ENCODE measurements at regions not wholly inside any gene's neighbourhood (a gene's known extent, or its start where the extent isn't known, plus 50 kb on each side); places are given as distances from the start of the nearest gene placed in this dataset.

- Mint-ChIP-seq H3K9me3 (peaks cover 0 to 15% (median 2%) of the 10 kb centered on the region in 7 donors), H3K36me3 (no peaks in the 10 kb centered on the region), H3K4me3 (no peak overlapping the region), H3K27me3 (no peaks in the 10 kb centered on the region), H3K27ac (no peak overlapping the region), H3K4me1 (no peaks in the 10 kb centered on the region)
- no peak for ATAC-seq (ENCODE audit: low read depth in 2 of 2)
- DNase-seq, result no peak
Measured at GRCh38 chr1:81681601-81682266, 119.0 kb upstream of the ADGRL2 start.

GRCh38 chr1:81681114-81681513, 119.6 kb upstream of the ADGRL2 start:
- no peaks in the 10 kb centered on the region for H3K4me1 Mint-ChIP-seq
- peaks cover 0 to 9% (median 2%) of the 10 kb centered on the region in 7 donors for H3K9me3 Mint-ChIP-seq
- no peaks in the 10 kb centered on the region for H3K36me3 Mint-ChIP-seq
- DNase-seq, result no peak
- no peak for ATAC-seq (ENCODE audit: low read depth in 2 of 2)
- H3K4me3 Mint-ChIP-seq, result no peak overlapping the region
- no peak overlapping the region for H3K27ac Mint-ChIP-seq
- H3K27me3 Mint-ChIP-seq, result no peaks in the 10 kb centered on the region

GRCh38 chr1:81679942-81680341, 120.8 kb upstream of the ADGRL2 start:
- DNase-seq (no peak), ATAC-seq (ENCODE audit: low read depth in 2 of 2) (no peak)
- H3K27ac Mint-ChIP-seq, result no peak overlapping the region
- no peak overlapping the region for H3K4me3 Mint-ChIP-seq
- H3K36me3 Mint-ChIP-seq, result no peaks in the 10 kb centered on the region
- no peaks in the 10 kb centered on the region for H3K27me3 Mint-ChIP-seq
- peaks cover 0 to 9% (median 2%) of the 10 kb centered on the region in 7 donors for H3K9me3 Mint-ChIP-seq
- H3K4me1 Mint-ChIP-seq, result no peaks in the 10 kb centered on the region

- Mint-ChIP-seq H3K4me1 (no peaks in the 10 kb centered on the region), H3K4me3 (no peak overlapping the region), H3K27me3 (no peaks in the 10 kb centered on the region), H3K9me3 (peaks cover 0 to 5% (median 0%) of the 10 kb centered on the region in 7 donors), H3K27ac (peak overlapping the region in 1 of 6 donors; percentile 4), H3K36me3 (no peaks in the 10 kb centered on the region)
- ATAC-seq (ENCODE audit: low read depth in 2 of 2) (no peak), DNase-seq (no peak)
Measured at GRCh38 chr1:81678779-81679178, 122.0 kb upstream of the ADGRL2 start.

- peaks cover 0 to 5% (median 2%) of the 10 kb centered on the region in 7 donors for H3K9me3 Mint-ChIP-seq
- no peaks in the 10 kb centered on the region for H3K4me1 Mint-ChIP-seq
- no peak for ATAC-seq (ENCODE audit: low read depth in 2 of 2)
- H3K4me3 Mint-ChIP-seq, result no peak overlapping the region
- H3K36me3 Mint-ChIP-seq, result no peaks in the 10 kb centered on the region
- H3K27ac Mint-ChIP-seq, result no peak overlapping the region
- no peak for DNase-seq
- H3K27me3 Mint-ChIP-seq, result no peaks in the 10 kb centered on the region
Measured at GRCh38 chr1:81672766-81673165, 128.0 kb upstream of the ADGRL2 start.

GRCh38 chr1:81671038-81671437, 129.7 kb upstream of the ADGRL2 start:
- no peak overlapping the region for H3K4me3 Mint-ChIP-seq

GRCh38 chr1:81670286-81670685, 130.4 kb upstream of the ADGRL2 start:
- DNase-seq, result no peak
- peaks cover 0 to 5% (median 0%) of the 10 kb centered on the region in 7 donors for H3K9me3 Mint-ChIP-seq
- H3K4me1 Mint-ChIP-seq, result no peaks in the 10 kb centered on the region
- H3K4me3 Mint-ChIP-seq, result no peak overlapping the region
- H3K36me3 Mint-ChIP-seq, result no peaks in the 10 kb centered on the region
- no peak for ATAC-seq (ENCODE audit: low read depth in 2 of 2)
- peak overlapping the region in 1 of 6 donors; percentile 53 for H3K27ac Mint-ChIP-seq
- no peaks in the 10 kb centered on the region for H3K27me3 Mint-ChIP-seq

More at GRCh38 chr1:81671038-81671437, 129.7 kb upstream of the ADGRL2 start:
- Mint-ChIP-seq H3K36me3 (no peaks in the 10 kb centered on the region), H3K27ac (no peak overlapping the region), H3K9me3 (peaks cover 0 to 5% (median 0%) of the 10 kb centered on the region in 7 donors), H3K4me1 (no peaks in the 10 kb centered on the region), H3K27me3 (no peaks in the 10 kb centered on the region)
- ATAC-seq (ENCODE audit: low read depth in 2 of 2) (no peak), DNase-seq (no peak)

- ATAC-seq (ENCODE audit: low read depth in 2 of 2), result no peak
- H3K27me3 Mint-ChIP-seq, result no peaks in the 10 kb centered on the region
- H3K4me3 Mint-ChIP-seq, result no peak overlapping the region
Measured at GRCh38 chr1:81666586-81666985, 134.1 kb upstream of the ADGRL2 start.

GRCh38 chr1:81664341-81664740, 136.4 kb upstream of the ADGRL2 start:
- peaks cover 0 to 5% (median 1%) of the 10 kb centered on the region in 7 donors for H3K9me3 Mint-ChIP-seq
- H3K4me3 Mint-ChIP-seq, result no peak overlapping the region
- no peak overlapping the region for H3K27ac Mint-ChIP-seq
- no peaks in the 10 kb centered on the region for H3K4me1 Mint-ChIP-seq
- no peaks in the 10 kb centered on the region for H3K36me3 Mint-ChIP-seq
- no peak for ATAC-seq (ENCODE audit: low read depth in 2 of 2)
- DNase-seq, result no peak
- H3K27me3 Mint-ChIP-seq, result no peaks in the 10 kb centered on the region

More at GRCh38 chr1:81666586-81666985, 134.1 kb upstream of the ADGRL2 start:
- Mint-ChIP-seq H3K36me3 (no peaks in the 10 kb centered on the region), H3K9me3 (peaks cover 0 to 8% (median 0%) of the 10 kb centered on the region in 7 donors), H3K4me1 (no peaks in the 10 kb centered on the region), H3K27ac (no peak overlapping the region)
- no peak for DNase-seq

- no peak overlapping the region for H3K4me3 Mint-ChIP-seq
- H3K9me3 Mint-ChIP-seq, result peaks cover 0 to 4% (median 0%) of the 10 kb centered on the region in 7 donors
- peak overlapping the region in 1 of 6 donors; percentile 31 for H3K27ac Mint-ChIP-seq
- no peaks in the 10 kb centered on the region for H3K4me1 Mint-ChIP-seq
- DNase-seq (no peak), ATAC-seq (ENCODE audit: low read depth in 2 of 2) (no peak)
- no peaks in the 10 kb centered on the region for H3K27me3 Mint-ChIP-seq
- H3K36me3 Mint-ChIP-seq, result no peaks in the 10 kb centered on the region
Measured at GRCh38 chr1:81662913-81663526, 137.7 kb upstream of the ADGRL2 start.

GRCh38 chr1:81660286-81660685, 140.4 kb upstream of the ADGRL2 start:
- Mint-ChIP-seq H3K27me3 (no peaks in the 10 kb centered on the region), H3K4me1 (no peaks in the 10 kb centered on the region), H3K4me3 (no peak overlapping the region), H3K9me3 (peaks cover 0 to 10% (median 2%) of the 10 kb centered on the region in 7 donors), H3K36me3 (no peaks in the 10 kb centered on the region), H3K27ac (no peak overlapping the region)
- ATAC-seq (ENCODE audit: low read depth in 2 of 2), result no peak
- DNase-seq, result no peak

- no peak overlapping the region for H3K4me3 Mint-ChIP-seq
- peaks cover 0 to 11% (median 3%) of the 10 kb centered on the region in 7 donors for H3K9me3 Mint-ChIP-seq
- H3K27me3 Mint-ChIP-seq, result no peaks in the 10 kb centered on the region
- DNase-seq (no peak), ATAC-seq (ENCODE audit: low read depth in 2 of 2) (no peak)
- no peak overlapping the region for H3K27ac Mint-ChIP-seq
- no peaks in the 10 kb centered on the region for H3K4me1 Mint-ChIP-seq
- H3K36me3 Mint-ChIP-seq, result no peaks in the 10 kb centered on the region
Measured at GRCh38 chr1:81654657-81655056, 146.1 kb upstream of the ADGRL2 start.

GRCh38 chr1:81654147-81654546, 146.6 kb upstream of the ADGRL2 start:
- ATAC-seq (ENCODE audit: low read depth in 2 of 2) (no peak), DNase-seq (no peak)
- no peak overlapping the region for H3K27ac Mint-ChIP-seq
- no peaks in the 10 kb centered on the region for H3K36me3 Mint-ChIP-seq
- no peak overlapping the region for H3K4me3 Mint-ChIP-seq
- no peaks in the 10 kb centered on the region for H3K4me1 Mint-ChIP-seq
- peaks cover 0 to 11% (median 3%) of the 10 kb centered on the region in 7 donors for H3K9me3 Mint-ChIP-seq
- no peaks in the 10 kb centered on the region for H3K27me3 Mint-ChIP-seq

- Mint-ChIP-seq H3K4me1 (no peaks in the 10 kb centered on the region), H3K36me3 (no peaks in the 10 kb centered on the region), H3K9me3 (peaks cover 0 to 11% (median 3%) of the 10 kb centered on the region in 7 donors), H3K4me3 (no peak overlapping the region), H3K27ac (no peak overlapping the region), H3K27me3 (no peaks in the 10 kb centered on the region)
- ATAC-seq (ENCODE audit: low read depth in 2 of 2), result no peak
- no peak for DNase-seq
Measured at GRCh38 chr1:81650776-81651175, 150.0 kb upstream of the ADGRL2 start.
